HCT116 (cell line): ENCODE measurements at regions not wholly inside any gene's neighbourhood (a gene's known extent, or its start where the extent isn't known, plus 50 kb on each side); places are given as distances from the start of the nearest gene placed in this dataset.

Source experiments
- ATAC-seq: fragments of 200-7000 bp; cut with Tn5 transposase; 2 replicates; pipeline ENCODE4 v1.9.1; 2020; ENCODE audit warnings: mild to moderate bottlenecking, moderate library complexity
- BruUV-seq: library from RNA; stranded (reverse); fragments of 400-500 nt; replicated peaks from 2 replicates; lab custom pipeline; 2021; lab: Mats Ljungman, UMichigan
- CTCF ChIA-PET: fragments of 300-600 bp; sonication (Branson Sonifier 250); formaldehyde crosslinking; loops from one replicate; lab custom pipeline; 2021; ENCODE audit warnings: antibody characterized with exemption; lab: Charles Lee
- POLR2A ChIA-PET: fragments of 300-600, 350-600 bp; sonication (Branson Sonifier 250); formaldehyde crosslinking; loops from one replicate; lab custom pipeline; 2021; ENCODE audit warnings: antibody characterized with exemption; lab: Charles Lee
- RAD21 ChIA-PET, 2 experiments: fragments of 300-600 bp; sonication (Branson Sonifier 250); formaldehyde crosslinking; loops; one replicate each; lab custom pipeline; 2023; ENCODE audit warnings: low total read pairs in 2 of 2; ENCODE audit not compliant: uncharacterized antibody in 2 of 2, unreplicated experiment in 2 of 2, low non-redundant PET in 1 of 2; lab: Charles Lee
- DNase-seq: peaks from one replicate; pipeline ENCODE4 v3.0.0-alpha.2; 2010; ENCODE audit warnings: low read depth, low spot score
- H2AFZ ChIP-seq: fragments of 200-600 bp; shearing (Covaris generic), sonication (generic); 2 replicates; pipeline ENCODE4 v1.6.1; 2017; ENCODE audit warnings: low read depth, mixed run types, mixed read lengths, antibody characterized with exemption, low read length; ENCODE audit not compliant: poor library complexity, severe bottlenecking
- H3K27ac ChIP-seq: 2 replicates; pipeline ENCODE4 v1.5.1; 2012; ENCODE audit warnings: low read depth, low read length
- H3K27me3 ChIP-seq: fragments of 200-600 bp; sonication (generic); 2 replicates; pipeline ENCODE4 v1.6.1; 2016; ENCODE audit warnings: mixed run types, low read length, mixed read lengths; ENCODE audit not compliant: insufficient read depth
- H3K36me3 ChIP-seq, 2 experiments: fragments of 200-500 bp in 1 of 2; fragments of 200-600 bp in 1 of 2; sonication (Bioruptor generic) in 1 of 2; sonication (generic) in 1 of 2; 2 replicates each; pipeline versions ENCODE4 v1.5.1 to v1.6.1; 2014 to 2016; ENCODE audit warnings: low read length in 2 of 2, inconsistent platforms in 1 of 2, mixed read lengths in 1 of 2, mixed run types in 1 of 2; ENCODE audit not compliant: insufficient read depth in 2 of 2, control insufficient read depth in 1 of 2
- H3K4me1 ChIP-seq, 2 experiments: fragments of 200-600 bp in 1 of 2; sonication (generic) in 1 of 2; 2 replicates each; pipeline versions ENCODE4 v1.5.1 to v1.6.1; 2012 to 2017; ENCODE audit warnings: low read length in 2 of 2, inconsistent platforms in 1 of 2, mild to moderate bottlenecking in 1 of 2, mixed read lengths in 1 of 2, mixed run types in 1 of 2, moderate library complexity in 1 of 2; ENCODE audit not compliant: insufficient read depth in 2 of 2, control insufficient read depth in 1 of 2
- H3K4me2 ChIP-seq: fragments of 200-600 bp; sonication (generic); 2 replicates; pipeline ENCODE4 v1.6.1; 2017; ENCODE audit warnings: mixed run types, low read length, mixed read lengths
- H3K4me3 ChIP-seq, 2 experiments: fragments of 200-600 bp in 1 of 2; sonication (generic) in 1 of 2; replicated peaks in 1 of 2; 2 replicates each; pipeline ENCODE4 v1.5.1; 2011 to 2016; ENCODE audit warnings: low read length in 2 of 2, control low read depth in 1 of 2, low read depth in 1 of 2, mild to moderate bottlenecking in 1 of 2, mixed read lengths in 1 of 2, mixed run types in 1 of 2
- H3K79me2 ChIP-seq: fragments of 200-600 bp; sonication (generic); 2 replicates; pipeline ENCODE4 v1.6.1; 2017; ENCODE audit warnings: mild to moderate bottlenecking, mixed run types, low read length, moderate library complexity, mixed read lengths; ENCODE audit not compliant: insufficient read depth
- H3K9ac ChIP-seq: fragments of 200-600 bp; sonication (generic); 2 replicates; pipeline ENCODE4 v1.6.1; 2016; ENCODE audit warnings: low read length, mixed read lengths
- H3K9me2 ChIP-seq: fragments of 200-600 bp; sonication (generic), shearing (Covaris generic); 2 replicates; pipeline ENCODE4 v1.6.1; 2017; ENCODE audit warnings: mixed run types, mild to moderate bottlenecking, moderate library complexity; ENCODE audit not compliant: insufficient read depth
- H3K9me3 ChIP-seq, 2 experiments: fragments of 200-500 bp in 1 of 2; fragments of 200-600 bp in 1 of 2; sonication (Bioruptor generic) in 1 of 2; sonication (generic) in 1 of 2; 2 replicates each; pipeline ENCODE4 v1.6.1; 2014 to 2017; ENCODE audit warnings: low read length in 2 of 2, mixed read lengths in 2 of 2, inconsistent platforms in 1 of 2, low read depth in 1 of 2, mild to moderate bottlenecking in 1 of 2, mixed run types in 1 of 2, moderate library complexity in 1 of 2; ENCODE audit not compliant: control insufficient read depth in 1 of 2, insufficient read depth in 1 of 2
- H4K20me1 ChIP-seq: fragments of 200-600 bp; sonication (generic), shearing (Covaris generic); 2 replicates; pipeline ENCODE4 v1.6.1; 2017; ENCODE audit warnings: mixed run types, mild to moderate bottlenecking, moderate library complexity; ENCODE audit not compliant: insufficient read depth
- CBX3 ChIP-seq: IDR thresholded peaks from 2 replicates; pipeline ENCODE4 v1.6.1; 2012; ENCODE audit warnings: low read depth
- CEBPB ChIP-seq: IDR thresholded peaks from 2 replicates; pipeline ENCODE4 v1.6.1; 2012; ENCODE audit warnings: low read depth
- CTCF ChIP-seq, 3 experiments: fragments of 200-600 bp in 1 of 3; sonication (generic) in 1 of 3; IDR thresholded peaks in 2 of 3; conservative IDR thresholded peaks in 1 of 3; 2 replicates each; pipeline ENCODE4 v1.5.1; 2012 to 2017; ENCODE audit warnings: low read depth in 2 of 3, low read length in 2 of 3, antibody characterized with exemption in 1 of 3, borderline replicate concordance in 1 of 3, control low read depth in 1 of 3, mild to moderate bottlenecking in 1 of 3, mixed read lengths in 1 of 3, mixed run types in 1 of 3, moderate library complexity in 1 of 3; ENCODE audit not compliant: insufficient read depth in 1 of 3
- EGR1 ChIP-seq: IDR thresholded peaks from 2 replicates; pipeline ENCODE4 v1.6.1; 2012; ENCODE audit warnings: low read depth
- ELF1 ChIP-seq: IDR thresholded peaks from 2 replicates; pipeline ENCODE4 v1.6.1; 2012; ENCODE audit warnings: low read depth, borderline replicate concordance
- EZH2 ChIP-seq: fragments of 200-600 bp; sonication (generic); IDR thresholded peaks from 2 replicates; pipeline ENCODE4 v1.6.1; 2017; ENCODE audit warnings: antibody characterized with exemption, mixed run types
- EZH2phosphoT487 ChIP-seq: fragments of 200-600 bp; IDR thresholded peaks from 2 replicates; pipeline ENCODE4 v1.6.1; 2018; ENCODE audit warnings: antibody characterized with exemption, borderline replicate concordance
- MAX ChIP-seq: IDR thresholded peaks from 2 replicates; pipeline ENCODE4 v1.6.1; 2012
- POLR2AphosphoS5 ChIP-seq: IDR thresholded peaks from 2 replicates; pipeline ENCODE4 v1.6.1; 2011; ENCODE audit warnings: mild to moderate bottlenecking, low read depth, low read length, moderate library complexity
- RAD21 ChIP-seq: IDR thresholded peaks from 2 replicates; pipeline ENCODE4 v1.6.1; 2012; ENCODE audit warnings: low read depth, mild to moderate bottlenecking
- SIN3A ChIP-seq: IDR thresholded peaks from 2 replicates; pipeline ENCODE4 v1.6.1; 2012; ENCODE audit warnings: low read depth
- TCF7L2 ChIP-seq: IDR thresholded peaks from 2 replicates; pipeline ENCODE4 v1.7.0; 2011; ENCODE audit warnings: borderline replicate concordance, inconsistent platforms; ENCODE audit not compliant: insufficient read depth, insufficient read length; ENCODE audit errors: extremely low read depth
- YY1 ChIP-seq: IDR thresholded peaks from 2 replicates; pipeline ENCODE4 v1.6.1; 2011; ENCODE audit warnings: low read length, low read depth, moderate library complexity, mild to moderate bottlenecking; ENCODE audit not compliant: insufficient replicate concordance; ENCODE audit errors: extremely low read depth
- ZFX ChIP-seq: fragments of 450-650 bp; IDR thresholded peaks from 2 replicates; pipeline ENCODE4 v1.6.1; 2017
- intact Hi-C: fragments of 100-400 bp; cut with micrococcal nuclease; formaldehyde crosslinking; loops from 2 replicates; pipeline ENCODE4 v1.10.0; 2022

GRCh38 chr11:13209379-13209778 is 68.2 kb upstream of the BMAL1 start:
- H3K27ac ChIP-seq = no peak overlapping the region
- no peaks in the 10 kb centered on the region for H3K36me3 ChIP-seq
- intact Hi-C loops = no loop called here
- POLR2A ChIA-PET = no interaction called here
- no peaks in the 10 kb centered on the region for H3K27me3 ChIP-seq
- H3K9me3 ChIP-seq = no peaks in the 10 kb centered on the region
- H3K4me1 ChIP-seq = peaks cover 6 to 48% of the 10 kb centered on the region in 2 experiments
- CTCF ChIA-PET = interaction anchor here (1.1 to 4.6 kb wide), 12 partner anchors 17 to 921 kb away, joined by 3 to 70 read pairs (median 9); no protein-coding TSS in a partner anchor
- no TSS peak for BruUV-seq
- H3K4me3 ChIP-seq = no peak overlapping the region
- H3K79me2 ChIP-seq = no peaks in the 10 kb centered on the region
- no peak overlapping the region for H3K9ac ChIP-seq
- ATAC-seq (no peak), DNase-seq (no peak)
- no peak overlapping the region for H3K4me2 ChIP-seq
- H2AFZ ChIP-seq = peak overlapping the region; percentile 75
- TF ChIP-seq CTCF (IDR thresholded peaks at IDR 0.05 in 2 of 3, conservative IDR thresholded peaks at IDR 0.05 in 1 of 3; ENCODE audit: borderline replicate concordance in 1 of 3, insufficient read depth in 1 of 3, low read depth in 2 of 3, low read length in 2 of 3) (no peak), CBX3 (no peak), RAD21 (no peak), POLR2AphosphoS5 (no peak), TCF7L2 (no peak), SIN3A (no peak), EZH2phosphoT487 (no peak), ELF1 (no peak), EGR1 (no peak), ZFX (no peak), MAX (no peak), CEBPB (no peak), EZH2 (no peak), YY1 (no peak)
- RAD21 ChIA-PET = interaction anchor here (1.3 to 1.5 kb wide), 5 partner anchors 29 to 245 kb away, joined by 5 to 13 read pairs (median 9); no protein-coding TSS in a partner anchor
- no peaks in the 10 kb centered on the region for H3K9me2 ChIP-seq
- H4K20me1 ChIP-seq = no peaks in the 10 kb centered on the region
